B cell (primary cell): ENCODE measurements at regions not wholly inside any gene's neighbourhood (a gene's known extent, or its start where the extent isn't known, plus 50 kb on each side); places are given as distances from the start of the nearest gene placed in this dataset.

Experiments
- ATAC-seq: fragments of 200-7000 bp; cut with Tn5 transposase; one replicate; pipeline ENCODE4 v1.10.0; 2021; ENCODE audit warnings: low read depth, mild to moderate bottlenecking, moderate number of reproducible peaks, moderate library complexity
- CTCF ChIA-PET: fragments of 350-600 bp; sonication (Branson Sonifier 250); formaldehyde crosslinking; loops from one replicate; lab custom pipeline; 2021; ENCODE audit warnings: antibody characterized with exemption, inconsistent platforms; lab: Charles Lee
- POLR2A ChIA-PET: fragments of 350-600 bp; sonication (Branson Sonifier 250); formaldehyde crosslinking; loops from one replicate; lab custom pipeline; 2021; ENCODE audit warnings: antibody characterized with exemption; lab: Charles Lee
- DNase-seq: peaks from one replicate; pipeline ENCODE4 v3.0.0; 2013
- H2AFZ ChIP-seq: 2 replicates; pipeline ENCODE4 v1.6.1; 2012; ENCODE audit warnings: mild to moderate bottlenecking, low read depth, low read length; ENCODE audit not compliant: insufficient read depth, poor library complexity, severe bottlenecking
- H3K27ac ChIP-seq, 2 donors: 1 replicate in 1 of 2; 2 replicates in 1 of 2; pipeline ENCODE4 v1.5.1; 2012 to 2013; ENCODE audit warnings: low read length in 2 of 2, mild to moderate bottlenecking in 2 of 2, moderate library complexity in 1 of 2
- H3K27me3 ChIP-seq, 4 experiments: fragments of 200-600 bp in 1 of 4; sonication (generic) in 1 of 4; replicated peaks in 1 of 4; 1 replicate in 2 of 4; 2 replicates in 2 of 4; pipeline versions ENCODE4 v1.6.1 to v1.7.0; 2013 to 2016; ENCODE audit warnings: low read length in 3 of 4, mild to moderate bottlenecking in 2 of 4, mixed read lengths in 1 of 4, moderate library complexity in 1 of 4; ENCODE audit not compliant: insufficient read depth in 4 of 4, control insufficient read depth in 3 of 4; ENCODE audit errors: control extremely low read depth in 1 of 4
- H3K36me3 ChIP-seq, 2 experiments: replicated peaks in 1 of 2; 1 replicate in 1 of 2; 2 replicates in 1 of 2; pipeline versions ENCODE4 v1.6.1 to v1.7.1; 2013; ENCODE audit warnings: low read length in 1 of 2; ENCODE audit not compliant: insufficient read depth in 2 of 2, control insufficient read depth in 1 of 2; ENCODE audit errors: control extremely low read depth in 1 of 2, extremely low read depth in 1 of 2
- H3K4me1 ChIP-seq, 2 donors: fragments of 200-600 bp in 1 of 2; sonication (generic) in 1 of 2; 1 replicate in 1 of 2; 2 replicates in 1 of 2; pipeline versions ENCODE4 v1.5.1 to v1.6.1; 2013 to 2017; ENCODE audit warnings: low read length in 2 of 2; ENCODE audit not compliant: control insufficient read depth in 2 of 2, insufficient read depth in 2 of 2
- H3K4me2 ChIP-seq: replicated peaks from 2 replicates; pipeline ENCODE3; 2012; ENCODE audit warnings: mild to moderate bottlenecking, low read depth, low read length; ENCODE audit not compliant: poor library complexity, severe bottlenecking
- H3K4me3 ChIP-seq, 5 experiments: fragments of 200-600 bp in 1 of 5; sonication (generic) in 1 of 5; 1 replicate in 3 of 5; 2 replicates in 2 of 5; pipeline versions ENCODE4 v1.5.1 to v1.7.0; 2011 to 2016; ENCODE audit warnings: low read length in 4 of 5, mild to moderate bottlenecking in 4 of 5, low read depth in 2 of 5, control low read depth in 1 of 5, moderate library complexity in 1 of 5; ENCODE audit not compliant: insufficient read depth in 1 of 5; ENCODE audit errors: control extremely low read depth in 1 of 5, extremely low read depth in 1 of 5
- H3K79me2 ChIP-seq: fragments of 200-600 bp; sonication (generic); one replicate; pipeline ENCODE4 v1.6.0; 2016; ENCODE audit warnings: low read length; ENCODE audit not compliant: control insufficient read depth, insufficient read depth
- H3K9ac ChIP-seq: fragments of 200-600 bp; sonication (generic); 2 replicates; pipeline ENCODE4 v1.6.1; 2017; ENCODE audit warnings: mild to moderate bottlenecking, low read length, moderate library complexity
- H3K9me3 ChIP-seq, 3 donors: one replicate each; pipeline versions ENCODE4 v1.6.1 to v1.7.1; 2013; ENCODE audit warnings: low read length in 2 of 3; ENCODE audit not compliant: control insufficient read depth in 2 of 3, insufficient read depth in 1 of 3; ENCODE audit errors: control extremely low read depth in 1 of 3
- H4K20me1 ChIP-seq: 2 replicates; pipeline ENCODE4 v1.6.0; 2012; ENCODE audit warnings: mild to moderate bottlenecking, low read length; ENCODE audit not compliant: insufficient read depth, control insufficient read depth, poor library complexity, severe bottlenecking
- H3K27ac Mint-ChIP-seq: one replicate; pipeline ENCODE4 v1.8.0; 2021; ENCODE audit warnings: mixed read lengths
- H3K27me3 Mint-ChIP-seq: one replicate; pipeline ENCODE4 v1.8.0; 2021; ENCODE audit warnings: mixed read lengths
- H3K4me1 Mint-ChIP-seq: one replicate; pipeline ENCODE4 v1.8.0; 2021; ENCODE audit warnings: mixed read lengths
- H3K4me3 Mint-ChIP-seq: one replicate; pipeline ENCODE4 v1.8.0; 2021; ENCODE audit warnings: mixed read lengths
- H3K9me3 Mint-ChIP-seq: one replicate; pipeline ENCODE4 v1.8.0; 2022; ENCODE audit warnings: mixed read lengths; ENCODE audit not compliant: insufficient read depth
- CTCF ChIP-seq: fragments of 200-600 bp; IDR thresholded peaks from one replicate; pipeline ENCODE4 v1.8.0; 2022; ENCODE audit warnings: antibody characterized with exemption, mild to moderate bottlenecking
- EZH2 ChIP-seq: IDR thresholded peaks from 2 replicates; pipeline ENCODE4 v1.6.1; 2012; ENCODE audit warnings: borderline replicate concordance, low read depth, mild to moderate bottlenecking, moderate library complexity, low read length; ENCODE audit not compliant: insufficient read depth, poor library complexity, severe bottlenecking
- WGBS: methylation state at CpG from one replicate; pipeline ENCODE4 v1.1.5; 2013; ENCODE audit warnings: missing lambda C conversion rate; ENCODE audit not compliant: insufficient coverage; 5-methylcytosine and 5-hydroxymethylcytosine counted together
- intact Hi-C: fragments of 100-400 bp; cut with micrococcal nuclease; formaldehyde crosslinking; loops from one replicate; pipeline ENCODE4 v1.10.0; 2022

- POLR2A ChIA-PET: no interaction called here
- no peak overlapping the region for H3K4me3 Mint-ChIP-seq
- ATAC-seq: no peak
- Histone ChIP-seq H4K20me1 (no peaks in the 10 kb centered on the region), H3K4me1 (no peaks in the 10 kb centered on the region), H3K36me3 (no peaks in the 10 kb centered on the region), H3K4me3 (no peak overlapping the region), H3K9ac (no peak overlapping the region), H2AFZ (no peak overlapping the region), H3K27me3 (no peaks in the 10 kb centered on the region), H3K27ac (no peak overlapping the region), H3K79me2 (no peaks in the 10 kb centered on the region), H3K4me2 (no peak overlapping the region), H3K9me3 (peaks cover 3 to 48% (median 12%) of the 10 kb centered on the region in 3 donors)
- H3K27ac Mint-ChIP-seq: no peak overlapping the region
- CTCF ChIA-PET: no interaction called here
- 94% methylated on average over 11 of the region's 17 CpGs for WGBS
- TF ChIP-seq EZH2: no peak
- no peak for TF ChIP-seq CTCF
- peaks cover 18% of the 10 kb centered on the region for H3K9me3 Mint-ChIP-seq
- no peaks in the 10 kb centered on the region for H3K27me3 Mint-ChIP-seq
- DNase-seq: no peak
- H3K4me1 Mint-ChIP-seq: no peaks in the 10 kb centered on the region
- intact Hi-C loops: no loop called here
Observed at GRCh38 chr18:78571831-78572347, 407.7 kb upstream of the SALL3 start.

GRCh38 chr18:78573773-78574172 is 405.8 kb upstream of the SALL3 start:
- Histone ChIP-seq H3K4me1 (no peaks in the 10 kb centered on the region), H3K9me3 (peaks cover 3 to 46% (median 12%) of the 10 kb centered on the region in 3 donors), H3K4me3 (no peak overlapping the region), H3K4me2 (no peak overlapping the region), H2AFZ (no peak overlapping the region), H3K27me3 (no peaks in the 10 kb centered on the region), H3K9ac (no peak overlapping the region), H3K27ac (no peak overlapping the region), H3K79me2 (no peaks in the 10 kb centered on the region), H3K36me3 (no peaks in the 10 kb centered on the region), H4K20me1 (no peaks in the 10 kb centered on the region)
- Mint-ChIP-seq H3K9me3 (peaks cover 14% of the 10 kb centered on the region), H3K27me3 (no peaks in the 10 kb centered on the region), H3K4me3 (no peak overlapping the region), H3K4me1 (no peaks in the 10 kb centered on the region), H3K27ac (no peak overlapping the region)
- intact Hi-C loops: no loop called here
- ChIA-PET CTCF (no interaction called here), POLR2A (no interaction called here)
- ATAC-seq (no peak), DNase-seq (no peak)
- no peak for TF ChIP-seq CTCF
